Ovary (tissue), 3 donors: ENCODE measurements at regions not wholly inside any gene's neighbourhood (a gene's known extent, or its start where the extent isn't known, plus 50 kb on each side); places are given as distances from the start of the nearest gene placed in this dataset.
"Not testable (repeated sequence)": the region's sequence is repeated elsewhere in the genome, so short reads cannot be mapped to it uniquely, and the experiment has no call there.

Source experiments
- CTCF ChIP-seq, 3 donors: fragments of 450-650 bp in 2 of 3; fragments of 200-600 bp in 1 of 3; IDR thresholded peaks; one replicate each; pipeline versions ENCODE4 v1.5.1 to v1.8.0; 2016 to 2022; ENCODE audit warnings: antibody characterized with exemption in 3 of 3, mild to moderate bottlenecking in 1 of 3
- EP300 ChIP-seq: sonication (generic); formaldehyde crosslinking; IDR thresholded peaks from one replicate; pipeline ENCODE4 v1.6.1; 2017; ENCODE audit warnings: antibody characterized with exemption
- POLR2A ChIP-seq: fragments of 450-650 bp; IDR thresholded peaks from one replicate; pipeline ENCODE4 v1.6.1; 2017; ENCODE audit warnings: antibody characterized with exemption, mild to moderate bottlenecking, moderate library complexity
- donor health status: DM: no; HTN: no; CAD: no.

- not testable (repeated sequence) for TF ChIP-seq CTCF (IDR thresholded peaks at IDR 0.05); POLR2A; EP300
Observed at GRCh38 chr4:31797052-31797451, 1076.9 kb downstream of the PCDH7 start.
